HG03460 (cell line): ENCODE measurements at regions not wholly inside any gene's neighbourhood (a gene's known extent, or its start where the extent isn't known, plus 50 kb on each side); places are given as distances from the start of the nearest gene placed in this dataset.

ENCODE experiments used
- ATAC-seq: cut with Tn5 transposase; IDR thresholded peaks from one replicate; pipeline ENCODE4 v1.9.1; 2021; ENCODE audit not compliant: unreplicated experiment

DNA sequence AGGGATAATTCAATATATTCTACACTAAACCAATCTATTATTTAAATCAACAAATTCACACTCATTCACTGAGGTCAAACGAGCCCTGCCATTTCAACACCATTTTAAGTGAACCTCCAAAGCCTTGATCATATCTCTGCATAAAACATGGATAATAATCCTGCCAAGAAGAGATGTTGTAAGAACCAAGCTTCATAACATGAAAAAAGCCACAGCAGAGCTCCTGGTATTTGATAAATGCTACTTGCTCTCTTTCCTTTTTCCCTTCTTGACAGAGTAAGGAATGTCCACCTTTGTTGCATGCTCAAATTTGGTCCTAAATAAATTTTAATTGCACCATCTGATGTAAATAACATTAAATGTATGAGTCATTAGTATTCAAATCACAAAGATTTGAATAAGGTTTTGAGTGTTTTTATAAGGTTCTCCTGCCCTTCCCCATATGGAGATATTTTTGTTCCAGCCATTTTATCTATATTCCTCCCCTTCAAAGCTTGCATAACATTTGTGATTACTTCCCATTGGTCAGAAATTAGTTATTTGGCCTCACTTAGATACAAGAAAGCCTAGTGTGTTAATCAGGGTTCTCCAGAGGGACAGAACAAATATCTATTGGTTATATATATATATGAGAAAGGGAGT lies 318.8 kb downstream of the RND3 start:
- ATAC-seq: no peak

- ATAC-seq: peak; percentile 89
Measured at GRCh38 chr2:150167711-150168110, 319.8 kb downstream of the RND3 start.

GRCh38 chr2:150166313-150167051 lies 321.0 kb downstream of the RND3 start:
- ATAC-seq: no peak

DNA sequence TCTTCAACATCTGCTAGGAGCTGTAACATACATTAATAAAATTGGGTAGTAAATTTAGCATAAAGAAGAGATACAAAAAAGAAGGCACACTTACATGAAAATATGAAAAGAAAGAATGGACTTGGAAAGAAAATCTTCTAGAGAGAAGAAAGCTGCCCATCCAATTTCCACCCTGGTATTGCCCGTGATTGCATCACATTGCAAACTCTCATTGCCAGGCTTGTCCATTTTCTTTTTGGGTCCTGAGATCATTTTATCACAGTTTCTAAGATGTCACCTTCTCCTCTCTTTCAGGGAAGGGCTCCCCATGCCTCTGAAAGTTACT lies 321.5 kb downstream of the RND3 start:
- ATAC-seq: no peak

DNA sequence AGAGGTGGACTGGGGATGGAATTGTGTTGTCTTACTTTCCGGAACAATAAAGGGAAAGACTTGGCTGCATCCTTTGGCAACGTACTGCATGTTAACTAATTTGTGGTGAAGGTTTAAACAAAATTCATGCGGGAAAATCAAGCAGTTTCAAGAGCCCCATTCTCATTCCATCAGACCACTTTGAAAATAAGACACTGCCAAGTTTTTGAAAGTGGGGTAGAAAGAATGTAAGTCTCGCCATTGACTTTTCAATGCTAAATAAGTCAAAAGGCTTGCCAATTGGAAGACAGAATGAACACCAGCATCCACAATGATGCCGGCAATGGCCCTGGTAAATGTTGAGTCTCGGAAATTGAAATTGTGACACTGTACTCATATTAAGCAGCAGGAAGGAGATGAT lies 322.0 kb downstream of the RND3 start:
- no peak for ATAC-seq

GRCh38 chr2:150162241-150162942 lies 325.1 kb downstream of the RND3 start:
- no peak for ATAC-seq

DNA sequence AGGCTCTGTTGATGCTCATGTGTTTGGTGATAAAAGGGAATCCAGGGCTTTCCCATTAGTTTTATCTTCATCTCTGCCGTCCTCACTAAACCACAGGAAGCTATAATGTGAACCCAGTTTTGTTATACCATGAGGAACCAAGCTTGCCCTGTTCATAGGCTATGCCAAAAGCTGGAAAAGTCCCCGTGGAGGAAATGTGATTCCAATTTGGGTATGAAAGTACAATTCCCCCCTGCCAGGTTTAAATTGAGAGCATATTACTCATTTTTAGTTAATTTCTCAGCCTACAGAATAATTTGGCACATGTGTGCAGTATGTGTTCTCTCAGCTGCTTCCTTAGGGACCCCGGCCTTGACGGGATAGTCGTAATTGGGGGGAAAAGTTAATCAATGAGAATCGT lies 327.4 kb downstream of the RND3 start:
- ATAC-seq: no peak

- no peak for ATAC-seq
Measured at GRCh38 chr2:150159300-150159699, 328.2 kb downstream of the RND3 start.

GRCh38 chr2:150156876-150157275 lies 330.6 kb downstream of the RND3 start:
- no peak for ATAC-seq

DNA sequence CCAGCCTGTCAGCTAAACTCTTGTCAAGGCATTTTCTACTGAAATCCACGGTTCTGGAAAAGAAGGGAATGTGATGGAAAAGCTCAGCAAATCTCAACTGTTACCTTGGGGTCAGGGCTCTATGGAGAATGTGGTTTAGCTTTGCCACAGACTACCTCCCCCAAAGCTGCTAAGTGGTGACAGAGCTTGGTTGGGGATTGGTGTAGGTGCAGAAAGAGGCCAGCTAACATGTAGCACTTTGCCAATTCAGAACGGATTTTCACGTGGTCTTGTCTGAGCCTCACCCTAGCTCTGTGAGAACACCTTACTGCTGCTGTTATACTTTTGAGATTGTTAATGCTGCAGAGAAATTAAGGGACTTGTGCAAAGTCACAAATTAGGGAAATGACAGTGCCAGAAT lies 331.1 kb downstream of the RND3 start:
- ATAC-seq: no peak

DNA sequence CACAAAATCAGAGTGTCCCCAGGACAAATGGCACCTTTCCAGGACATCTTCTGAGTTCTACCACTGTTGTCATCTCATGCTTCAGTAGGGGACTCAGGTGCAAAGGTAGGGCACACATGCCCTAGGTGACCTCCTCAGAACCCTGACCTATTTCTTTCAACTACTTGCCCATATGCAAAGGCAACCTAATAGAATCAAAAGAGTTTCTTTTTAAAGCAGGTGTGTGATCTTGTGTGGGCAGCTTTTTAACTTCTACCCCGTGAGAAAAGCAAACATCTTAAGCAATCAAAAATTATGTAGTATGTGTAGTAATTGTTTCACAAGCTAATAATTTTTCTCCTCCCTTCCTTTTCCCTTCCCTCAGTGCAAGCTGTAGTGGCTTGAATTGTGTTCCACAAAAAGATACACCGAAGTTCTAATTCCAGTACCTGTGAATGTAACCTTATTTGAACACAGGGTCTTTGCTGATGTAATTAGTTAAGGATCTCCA lies 333.1 kb downstream of the RND3 start:
- no peak for ATAC-seq

GRCh38 chr2:150153646-150154307 lies 333.7 kb downstream of the RND3 start:
- no peak for ATAC-seq

DNA sequence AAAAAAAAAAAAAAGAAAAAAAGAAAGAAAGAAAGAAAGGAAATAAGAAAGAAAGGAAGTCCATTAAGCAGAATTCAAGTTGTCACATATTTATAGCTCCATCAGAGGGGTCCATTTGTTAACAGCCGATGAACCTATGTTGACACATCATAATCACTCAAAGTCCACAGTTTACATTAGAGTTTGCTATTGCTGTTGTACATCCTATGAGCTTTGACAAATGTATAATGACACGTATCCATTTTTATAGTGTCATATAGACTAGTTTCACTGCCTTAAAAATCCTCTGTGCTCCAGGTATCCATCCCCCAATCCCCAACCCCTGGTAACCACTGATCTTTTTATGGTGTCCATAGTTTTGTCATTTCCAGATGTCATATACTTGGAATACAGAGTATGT lies 335.2 kb downstream of the RND3 start:
- no peak for ATAC-seq

- ATAC-seq: no peak
Measured at GRCh38 chr2:150150144-150150543, 337.3 kb downstream of the RND3 start.

- no peak for ATAC-seq
Measured at GRCh38 chr2:150147889-150148683, 339.4 kb downstream of the RND3 start.

DNA sequence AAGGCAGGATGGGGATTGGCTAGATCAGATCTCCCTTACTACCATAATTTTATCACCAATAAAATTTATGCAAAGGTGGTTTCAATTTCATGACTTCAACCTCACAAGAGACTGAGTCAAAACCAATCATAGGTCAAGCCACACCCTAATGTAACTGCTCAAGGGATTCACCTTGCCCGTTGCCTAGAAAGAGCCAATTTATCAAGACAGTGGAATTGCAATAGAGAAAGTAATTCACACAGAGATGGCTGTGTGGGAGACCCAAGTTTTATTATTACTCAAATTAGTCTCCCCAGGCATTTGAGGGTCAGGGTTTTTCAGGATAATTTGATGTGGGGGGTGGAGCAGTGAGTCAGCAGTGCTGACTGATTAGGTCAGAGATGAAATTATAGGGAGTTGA lies 340.6 kb downstream of the RND3 start:
- ATAC-seq: no peak

- no peak for ATAC-seq
Measured at GRCh38 chr2:150145299-150145692, 342.2 kb downstream of the RND3 start.

GRCh38 chr2:150144546-150145298 lies 342.7 kb downstream of the RND3 start:
- ATAC-seq: no peak

GRCh38 chr2:150143087-150143536 lies 344.4 kb downstream of the RND3 start:
- ATAC-seq: no peak

DNA sequence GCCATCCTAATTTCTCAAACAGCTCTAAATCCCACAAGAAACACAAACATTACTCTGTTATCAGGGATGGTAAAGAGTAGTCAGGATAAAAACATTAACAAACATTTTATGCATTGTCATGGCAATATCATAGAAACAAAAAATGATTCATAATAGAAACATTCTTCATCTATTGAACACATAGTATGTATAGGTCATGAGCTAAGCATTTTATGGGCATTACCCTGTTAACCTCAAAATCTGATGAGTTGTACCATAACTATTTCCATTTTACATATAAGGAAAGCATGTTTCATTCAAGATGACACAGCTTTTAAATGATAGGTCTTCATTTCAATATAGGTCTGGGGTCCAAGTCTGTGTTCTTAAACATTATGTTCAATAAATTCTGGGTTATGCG lies 344.9 kb downstream of the RND3 start:
- ATAC-seq: no peak
